ENCODE measurements at regions not wholly inside any gene's neighbourhood (a gene's known extent, or its start where the extent isn't known, plus 50 kb on each side); places are given as distances from the start of the nearest gene placed in this dataset.

DNA sequence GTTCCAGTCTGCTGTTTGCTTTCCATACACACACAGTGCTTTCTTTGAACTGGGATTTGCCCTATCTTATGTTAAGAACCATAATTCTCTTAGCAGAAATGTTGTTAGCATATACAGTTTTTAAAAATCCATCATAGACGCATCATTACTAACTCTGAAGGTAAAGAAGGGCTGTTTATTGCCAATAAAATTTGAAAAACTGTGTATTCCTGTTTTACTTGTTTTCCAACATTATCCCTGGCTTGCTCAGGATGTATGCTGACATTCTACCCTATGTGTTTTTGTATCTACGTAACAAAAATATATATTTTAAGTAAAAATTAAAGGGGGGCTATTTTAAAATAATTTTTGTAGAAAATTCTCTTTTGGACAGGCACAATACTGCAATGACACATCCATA is 857.2 kb downstream of the BRINP3 start:
- Histone ChIP-seq H3K27ac (peak overlapping the region in 1 of 2 experiments; percentile 65; a peak in 3 of 6 replicates), H3K4me1 (peaks cover 35% of the 10 kb centered on the region), H3K4me2 (peak overlapping the region; percentile 53; the same call in 2 of the 3 replicates), H3K9me3 (no peaks in the 10 kb centered on the region), H3K4me3 (no peak overlapping the region)
- WGBS (ENCODE audit: missing lambda C conversion rate) = 93% methylated on average over 2 of the region's 2 CpGs
- TF ChIP-seq, protein P1, sequence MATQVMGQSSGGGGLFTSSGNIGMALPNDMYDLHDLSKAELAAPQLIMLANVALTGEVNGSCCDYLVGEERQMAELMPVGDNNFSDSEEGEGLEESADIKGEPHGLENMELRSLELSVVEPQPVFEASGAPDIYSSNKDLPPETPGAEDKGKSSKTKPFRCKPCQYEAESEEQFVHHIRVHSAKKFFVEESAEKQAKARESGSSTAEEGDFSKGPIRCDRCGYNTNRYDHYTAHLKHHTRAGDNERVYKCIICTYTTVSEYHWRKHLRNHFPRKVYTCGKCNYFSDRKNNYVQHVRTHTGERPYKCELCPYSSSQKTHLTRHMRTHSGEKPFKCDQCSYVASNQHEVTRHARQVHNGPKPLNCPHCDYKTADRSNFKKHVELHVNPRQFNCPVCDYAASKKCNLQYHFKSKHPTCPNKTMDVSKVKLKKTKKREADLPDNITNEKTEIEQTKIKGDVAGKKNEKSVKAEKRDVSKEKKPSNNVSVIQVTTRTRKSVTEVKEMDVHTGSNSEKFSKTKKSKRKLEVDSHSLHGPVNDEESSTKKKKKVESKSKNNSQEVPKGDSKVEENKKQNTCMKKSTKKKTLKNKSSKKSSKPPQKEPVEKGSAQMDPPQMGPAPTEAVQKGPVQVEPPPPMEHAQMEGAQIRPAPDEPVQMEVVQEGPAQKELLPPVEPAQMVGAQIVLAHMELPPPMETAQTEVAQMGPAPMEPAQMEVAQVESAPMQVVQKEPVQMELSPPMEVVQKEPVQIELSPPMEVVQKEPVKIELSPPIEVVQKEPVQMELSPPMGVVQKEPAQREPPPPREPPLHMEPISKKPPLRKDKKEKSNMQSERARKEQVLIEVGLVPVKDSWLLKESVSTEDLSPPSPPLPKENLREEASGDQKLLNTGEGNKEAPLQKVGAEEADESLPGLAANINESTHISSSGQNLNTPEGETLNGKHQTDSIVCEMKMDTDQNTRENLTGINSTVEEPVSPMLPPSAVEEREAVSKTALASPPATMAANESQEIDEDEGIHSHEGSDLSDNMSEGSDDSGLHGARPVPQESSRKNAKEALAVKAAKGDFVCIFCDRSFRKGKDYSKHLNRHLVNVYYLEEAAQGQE (IDR thresholded peaks at IDR 0.05) = no peak
- TF ChIP-seq EHF (CRISPR knock-in tag; IDR thresholded peaks at IDR 0.05) (no peak), CEBPB (IDR thresholded peaks at IDR 0.05) (no peak), ZFP36 (IDR thresholded peaks at IDR 0.05; ENCODE audit: borderline replicate concordance, partially characterized antibody) (no peak), TFCP2L1 (CRISPR knock-in tag; IDR thresholded peaks at IDR 0.05) (no peak), RCOR1 (IDR thresholded peaks at IDR 0.05; ENCODE audit: low read depth, low read length) (no peak), ZC3H11A (IDR thresholded peaks at IDR 0.05) (no peak)
- ChIA-PET CTCF (no interaction called here), POLR2A (interaction anchor here (0.5 kb wide), 1 partner anchor 1468 kb away, joined by 3 read pairs; no protein-coding TSS in a partner anchor)
- no peak for ATAC-seq
- no peak for DNase-seq (ENCODE audit: low read depth in 1 of 2, low spot score in 1 of 2)
- no peak for FAIRE-seq

DNA sequence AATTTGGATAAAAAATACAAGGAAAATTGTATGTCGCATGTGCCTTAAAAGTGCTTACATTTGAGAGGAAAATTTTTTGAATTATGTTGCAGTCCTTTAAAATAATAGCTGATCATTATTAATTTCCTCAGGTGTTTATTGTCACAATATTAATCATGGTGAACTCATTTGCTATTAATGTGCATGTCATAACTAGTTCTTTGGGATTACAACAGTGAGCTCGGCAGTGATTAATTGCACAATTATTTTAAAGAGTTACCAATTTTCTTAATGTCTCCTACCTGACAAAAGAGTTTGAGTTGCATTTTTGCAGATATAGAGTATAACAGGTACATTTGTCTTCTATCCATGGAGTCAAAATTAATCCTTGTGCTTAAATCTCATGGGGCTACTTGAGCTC is 854.3 kb downstream of the BRINP3 start:
- WGBS (ENCODE audit: missing lambda C conversion rate) = 89% methylated on average over 2 of the region's 2 CpGs
- ChIA-PET CTCF (no interaction called here), POLR2A (no interaction called here)
- H3K9me3 ChIP-seq = no peaks in the 10 kb centered on the region
- TF ChIP-seq RNF2 (IDR thresholded peaks at IDR 0.05; ENCODE audit: borderline replicate concordance, low read depth) = no peak
- no peak for TF ChIP-seq MAFK (IDR thresholded peaks at IDR 0.05; ENCODE audit: partially characterized antibody)
- TF ChIP-seq PHF8 (IDR thresholded peaks at IDR 0.05; ENCODE audit: borderline replicate concordance, low read depth) = no peak
- TF ChIP-seq, protein P2, sequence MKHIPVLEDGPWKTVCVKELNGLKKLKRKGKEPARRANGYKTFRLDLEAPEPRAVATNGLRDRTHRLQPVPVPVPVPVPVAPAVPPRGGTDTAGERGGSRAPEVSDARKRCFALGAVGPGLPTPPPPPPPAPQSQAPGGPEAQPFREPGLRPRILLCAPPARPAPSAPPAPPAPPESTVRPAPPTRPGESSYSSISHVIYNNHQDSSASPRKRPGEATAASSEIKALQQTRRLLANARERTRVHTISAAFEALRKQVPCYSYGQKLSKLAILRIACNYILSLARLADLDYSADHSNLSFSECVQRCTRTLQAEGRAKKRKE (CRISPR knock-in tag; IDR thresholded peaks at IDR 0.05; ENCODE audit: low read depth) = no peak
- no peak for TF ChIP-seq ZNF302 (CRISPR knock-in tag; IDR thresholded peaks at IDR 0.05)
- TF ChIP-seq RAD21 (conservative IDR thresholded peaks at IDR 0.05 in 1 of 2, IDR thresholded peaks at IDR 0.05 in 1 of 2) = no peak
- TF ChIP-seq, protein P3, sequence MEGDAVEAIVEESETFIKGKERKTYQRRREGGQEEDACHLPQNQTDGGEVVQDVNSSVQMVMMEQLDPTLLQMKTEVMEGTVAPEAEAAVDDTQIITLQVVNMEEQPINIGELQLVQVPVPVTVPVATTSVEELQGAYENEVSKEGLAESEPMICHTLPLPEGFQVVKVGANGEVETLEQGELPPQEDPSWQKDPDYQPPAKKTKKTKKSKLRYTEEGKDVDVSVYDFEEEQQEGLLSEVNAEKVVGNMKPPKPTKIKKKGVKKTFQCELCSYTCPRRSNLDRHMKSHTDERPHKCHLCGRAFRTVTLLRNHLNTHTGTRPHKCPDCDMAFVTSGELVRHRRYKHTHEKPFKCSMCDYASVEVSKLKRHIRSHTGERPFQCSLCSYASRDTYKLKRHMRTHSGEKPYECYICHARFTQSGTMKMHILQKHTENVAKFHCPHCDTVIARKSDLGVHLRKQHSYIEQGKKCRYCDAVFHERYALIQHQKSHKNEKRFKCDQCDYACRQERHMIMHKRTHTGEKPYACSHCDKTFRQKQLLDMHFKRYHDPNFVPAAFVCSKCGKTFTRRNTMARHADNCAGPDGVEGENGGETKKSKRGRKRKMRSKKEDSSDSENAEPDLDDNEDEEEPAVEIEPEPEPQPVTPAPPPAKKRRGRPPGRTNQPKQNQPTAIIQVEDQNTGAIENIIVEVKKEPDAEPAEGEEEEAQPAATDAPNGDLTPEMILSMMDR (IDR thresholded peaks at IDR 0.05) = no peak
- no peak overlapping the region for H3K4me2 ChIP-seq
- H3K27ac ChIP-seq = no peak overlapping the region
- H3K4me1 ChIP-seq = peaks cover 25% of the 10 kb centered on the region
- DNase-seq (ENCODE audit: low read depth in 1 of 2, low spot score in 1 of 2) (no peak), ATAC-seq (no peak), FAIRE-seq (no peak)
- no peak overlapping the region for H3K4me3 ChIP-seq

DNA sequence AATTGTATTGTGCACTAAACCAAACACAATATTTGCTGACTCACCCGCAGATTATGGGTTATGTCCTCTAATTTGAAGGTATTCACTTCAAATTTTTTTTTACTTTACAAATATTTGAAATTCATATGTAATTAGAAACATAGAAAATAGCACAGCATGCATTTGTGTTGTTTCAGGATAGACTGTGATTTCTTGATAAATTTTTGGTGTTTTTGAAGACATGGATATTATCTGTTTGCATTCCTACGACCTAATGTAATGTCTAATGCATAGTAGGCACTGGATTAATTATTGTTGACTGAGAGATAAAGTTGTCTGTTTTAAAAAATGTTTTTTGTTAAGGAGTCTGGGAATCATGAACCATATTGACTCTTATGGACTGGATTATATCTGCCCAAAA is 850.2 kb downstream of the BRINP3 start:
- ATAC-seq (no peak), DNase-seq (ENCODE audit: low read depth in 1 of 2, low spot score in 1 of 2) (no peak), FAIRE-seq (no peak)
- POLR2A ChIA-PET = no interaction called here
- TF ChIP-seq MAFK (IDR thresholded peaks at IDR 0.05; ENCODE audit: partially characterized antibody) (peak; percentile 66), TP53 (CRISPR knock-in tag; IDR thresholded peaks at IDR 0.05) (no peak)
- Histone ChIP-seq H3K4me3 (no peak overlapping the region), H3K9me3 (no peaks in the 10 kb centered on the region), H3K27ac (0 out of 6 replicates have a peak overlapping the region, but pooled peaks of 1 of the 2 experiments have one; percentile 3), H3K4me2 (peak overlapping the region; percentile 10; the same call in 1 of the 3 replicates), H3K4me1 (peaks cover 8% of the 10 kb centered on the region; the same call in 2 of the 3 replicates)
- 18% methylated on average over 2 of the region's 2 CpGs for WGBS (ENCODE audit: missing lambda C conversion rate)
- CTCF ChIA-PET = no interaction called here

Measured in A549 (cell line).